ENCODE measurements at regions not wholly inside any gene's neighbourhood (a gene's known extent, or its start where the extent isn't known, plus 50 kb on each side); places are given as distances from the start of the nearest gene placed in this dataset.
"Not testable (repeated sequence)": the region's sequence is repeated elsewhere in the genome, so short reads cannot be mapped to it uniquely, and the experiment has no call there.

GRCh38 chr12:12008232-12008850 lies 62.4 kb upstream of the BCL2L14 start:
- TF ChIP-seq CTCF (conservative IDR thresholded peaks at IDR 0.05; ENCODE audit: low read length) = peak; percentile 26
- no peak overlapping the region for H3K4me3 ChIP-seq (ENCODE audit: low read length)
- no peak for DNase-seq (ENCODE audit: low read depth)

GRCh38 chr12:12008931-12009611 lies 61.7 kb upstream of the BCL2L14 start:
- TF ChIP-seq CTCF (conservative IDR thresholded peaks at IDR 0.05; ENCODE audit: low read length) = peak; percentile 15; the same call in 1 of the 2 replicates
- H3K4me3 ChIP-seq (ENCODE audit: low read length) = no peak overlapping the region
- DNase-seq (ENCODE audit: low read depth) = peak; percentile 25

- DNase-seq (ENCODE audit: low read depth); H3K4me3 ChIP-seq (ENCODE audit: low read length): not testable (repeated sequence)
Observed at GRCh38 chr12:12009749-12010276, 60.9 kb upstream of the BCL2L14 start.

GRCh38 chr12:12010277-12011039 lies 60.3 kb upstream of the BCL2L14 start:
- H3K4me3 ChIP-seq (ENCODE audit: low read length) = peak overlapping the region; percentile 12; the same call in 1 of the 2 replicates
- DNase-seq (ENCODE audit: low read depth) = peak; percentile 70
- TF ChIP-seq CTCF (conservative IDR thresholded peaks at IDR 0.05; ENCODE audit: low read length) = no peak; the same call in 1 of the 2 replicates

- TF ChIP-seq CTCF (conservative IDR thresholded peaks at IDR 0.05; ENCODE audit: low read length) = no peak
- no peak overlapping the region for H3K4me3 ChIP-seq (ENCODE audit: low read length)
- DNase-seq (ENCODE audit: low read depth) = no peak
Observed at GRCh38 chr12:12011880-12012260, 58.9 kb upstream of the BCL2L14 start.

- no peak for DNase-seq (ENCODE audit: low read depth)
- H3K4me3 ChIP-seq (ENCODE audit: low read length) = no peak overlapping the region
- TF ChIP-seq CTCF (conservative IDR thresholded peaks at IDR 0.05; ENCODE audit: low read length) = no peak
Observed at GRCh38 chr12:12015073-12015685, 55.6 kb upstream of the BCL2L14 start.
